HG03565 (cell line): ENCODE measurements at regions not wholly inside any gene's neighbourhood (a gene's known extent, or its start where the extent isn't known, plus 50 kb on each side); places are given as distances from the start of the nearest gene placed in this dataset.
"Not testable (repeated sequence)": the region's sequence is repeated elsewhere in the genome, so short reads cannot be mapped to it uniquely, and the experiment has no call there.

Experiments
- ATAC-seq: cut with Tn5 transposase; IDR thresholded peaks from one replicate; pipeline ENCODE4 v1.9.1; 2021; ENCODE audit warnings: mild to moderate bottlenecking, moderate library complexity; ENCODE audit not compliant: unreplicated experiment

DNA sequence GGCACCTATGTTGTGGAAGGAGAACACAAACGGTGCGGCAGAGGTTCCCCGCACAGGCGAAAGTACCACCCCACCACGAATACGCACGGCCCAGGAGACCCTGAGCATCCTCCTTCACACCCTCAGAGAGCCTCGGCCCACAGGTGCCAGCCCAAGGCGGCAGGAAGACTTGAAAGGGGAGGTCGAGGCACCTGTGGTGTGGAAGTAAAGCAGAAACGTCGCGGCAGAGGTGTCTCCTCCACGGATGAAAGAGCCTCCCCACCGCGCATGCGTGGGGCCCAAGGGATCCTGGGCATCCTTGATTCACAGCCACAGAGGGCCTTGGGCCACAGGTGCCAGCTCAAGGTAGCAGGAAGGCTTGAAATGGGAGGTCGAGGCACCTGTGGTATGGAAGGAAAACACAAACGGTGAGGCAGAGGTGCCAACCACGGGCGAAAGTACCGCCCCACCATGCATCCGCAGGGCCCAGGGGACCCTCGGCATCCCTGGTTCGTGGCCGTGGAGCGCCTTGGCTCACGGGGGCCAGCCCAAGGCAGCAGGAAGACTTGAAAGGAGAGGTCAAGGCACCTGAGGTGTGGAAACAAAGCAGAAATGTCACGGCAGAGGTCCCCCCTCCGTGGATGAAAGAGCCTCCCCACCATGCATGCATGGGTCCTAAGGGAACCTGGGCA is 380.1 kb downstream of the ALG10 start:
- ATAC-seq = no peak

DNA sequence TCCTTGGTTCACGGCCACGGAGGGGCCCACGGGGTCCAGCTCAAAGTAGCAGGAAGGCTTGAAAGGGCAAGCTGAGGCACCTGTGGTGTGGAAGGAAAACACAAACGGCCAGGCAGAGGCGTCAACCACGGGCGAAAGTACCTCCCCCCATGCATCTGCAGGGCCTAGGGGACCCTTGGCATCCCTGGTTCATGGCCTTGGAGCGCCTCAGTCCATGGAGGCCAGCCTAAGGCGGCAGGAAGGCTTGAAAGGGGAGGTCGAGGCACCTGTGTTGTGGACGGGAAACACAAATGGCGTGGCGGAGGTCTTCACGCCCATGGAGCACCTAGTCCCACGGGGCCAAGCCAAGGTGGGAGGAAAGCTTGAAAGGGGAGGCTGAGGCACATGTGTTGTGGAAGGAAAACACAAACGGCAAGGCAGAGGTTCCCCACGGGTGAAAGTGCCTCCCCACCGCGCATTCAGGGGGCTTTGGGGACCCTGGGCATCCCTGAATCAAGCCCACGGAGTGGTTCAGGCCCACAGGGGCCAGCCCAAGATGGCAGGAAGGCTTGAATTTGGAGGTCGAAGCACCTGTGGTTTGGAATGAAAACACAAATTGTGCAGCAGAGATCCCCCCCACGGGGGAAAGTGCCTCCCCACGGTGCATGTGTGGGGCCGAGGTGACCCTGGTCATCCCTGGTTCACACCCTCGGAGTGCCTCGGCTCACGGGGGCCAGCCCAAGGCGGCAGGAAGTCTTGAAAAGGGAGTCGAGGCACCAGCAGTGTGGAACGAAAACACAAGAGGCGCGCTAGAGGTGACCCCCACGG is 380.8 kb downstream of the ALG10 start:
- no peak for ATAC-seq

DNA sequence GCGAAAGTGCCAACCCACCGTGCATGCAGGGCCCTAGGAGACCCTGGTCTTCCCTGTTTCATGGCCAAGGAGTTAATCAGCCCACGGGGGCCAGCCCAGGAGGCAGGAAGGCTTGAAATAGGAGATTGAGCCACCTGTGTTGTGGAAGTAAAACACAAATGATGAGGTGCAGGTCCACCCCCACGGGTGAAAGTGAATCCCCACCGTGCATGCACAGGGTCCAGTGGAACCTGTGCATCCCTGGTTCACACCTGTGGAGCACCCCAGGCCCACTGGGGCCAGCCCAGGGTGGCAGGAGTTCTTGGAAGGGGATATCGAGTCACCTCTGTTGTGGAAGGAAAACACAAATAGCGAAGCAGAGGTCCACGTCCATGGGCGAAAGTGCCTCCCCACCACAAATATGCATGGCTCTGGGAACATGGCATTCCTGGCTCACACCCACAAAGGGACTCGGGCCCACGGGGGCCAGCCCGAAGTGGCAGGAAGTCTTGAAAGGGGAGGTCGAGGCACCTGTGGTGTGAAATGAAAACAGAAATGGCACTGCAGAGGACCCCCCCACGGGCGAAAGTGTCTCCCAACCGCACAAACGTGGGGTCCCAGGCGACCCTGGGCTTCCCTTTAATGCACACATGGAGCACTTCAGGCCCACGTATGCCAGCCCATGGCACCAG is 381.5 kb downstream of the ALG10 start:
- ATAC-seq = no peak

DNA sequence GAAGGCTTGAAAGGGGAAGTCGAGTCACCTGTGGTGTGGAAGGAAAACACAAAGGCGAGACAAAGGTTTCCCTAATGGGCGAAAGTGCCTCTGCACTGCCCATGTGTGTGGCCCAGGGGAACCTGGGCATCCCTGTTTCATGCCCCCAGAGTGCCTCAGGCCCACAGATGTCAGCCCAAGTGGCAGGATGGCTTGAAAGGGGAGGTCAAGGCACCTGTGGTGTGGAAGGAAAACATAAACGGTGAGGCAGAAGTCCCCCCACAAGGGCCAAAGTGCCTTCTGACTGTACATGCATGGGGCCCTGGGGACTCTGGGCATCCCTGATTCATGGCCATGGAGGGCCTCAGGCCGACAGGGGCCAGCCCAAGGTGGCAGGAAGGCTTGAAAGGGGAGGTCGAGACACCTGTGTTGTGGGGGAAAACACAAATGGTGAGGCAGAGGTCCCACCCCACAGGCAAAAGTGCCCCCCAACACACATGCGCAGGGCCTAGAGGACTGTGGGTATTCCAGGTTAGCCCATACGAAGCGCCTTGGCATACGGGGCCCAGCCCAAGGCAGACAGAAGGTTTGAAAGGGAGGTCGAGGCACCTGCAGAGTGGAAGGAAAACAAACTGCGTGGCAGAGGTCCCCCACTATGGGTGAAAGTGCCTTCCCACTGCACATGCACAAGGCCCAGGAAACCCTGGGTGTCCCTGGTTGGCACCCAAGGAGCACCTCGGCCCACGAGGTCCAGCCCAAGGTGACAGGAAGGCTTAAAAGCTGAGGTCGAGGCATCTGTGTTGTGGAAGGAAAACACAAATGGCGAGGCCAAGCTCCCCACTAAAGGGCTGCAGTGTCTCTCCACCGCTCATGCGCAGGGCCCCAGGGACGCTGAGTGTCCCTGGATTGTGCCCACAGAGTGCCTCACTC is 382.3 kb downstream of the ALG10 start:
- ATAC-seq = no peak

DNA sequence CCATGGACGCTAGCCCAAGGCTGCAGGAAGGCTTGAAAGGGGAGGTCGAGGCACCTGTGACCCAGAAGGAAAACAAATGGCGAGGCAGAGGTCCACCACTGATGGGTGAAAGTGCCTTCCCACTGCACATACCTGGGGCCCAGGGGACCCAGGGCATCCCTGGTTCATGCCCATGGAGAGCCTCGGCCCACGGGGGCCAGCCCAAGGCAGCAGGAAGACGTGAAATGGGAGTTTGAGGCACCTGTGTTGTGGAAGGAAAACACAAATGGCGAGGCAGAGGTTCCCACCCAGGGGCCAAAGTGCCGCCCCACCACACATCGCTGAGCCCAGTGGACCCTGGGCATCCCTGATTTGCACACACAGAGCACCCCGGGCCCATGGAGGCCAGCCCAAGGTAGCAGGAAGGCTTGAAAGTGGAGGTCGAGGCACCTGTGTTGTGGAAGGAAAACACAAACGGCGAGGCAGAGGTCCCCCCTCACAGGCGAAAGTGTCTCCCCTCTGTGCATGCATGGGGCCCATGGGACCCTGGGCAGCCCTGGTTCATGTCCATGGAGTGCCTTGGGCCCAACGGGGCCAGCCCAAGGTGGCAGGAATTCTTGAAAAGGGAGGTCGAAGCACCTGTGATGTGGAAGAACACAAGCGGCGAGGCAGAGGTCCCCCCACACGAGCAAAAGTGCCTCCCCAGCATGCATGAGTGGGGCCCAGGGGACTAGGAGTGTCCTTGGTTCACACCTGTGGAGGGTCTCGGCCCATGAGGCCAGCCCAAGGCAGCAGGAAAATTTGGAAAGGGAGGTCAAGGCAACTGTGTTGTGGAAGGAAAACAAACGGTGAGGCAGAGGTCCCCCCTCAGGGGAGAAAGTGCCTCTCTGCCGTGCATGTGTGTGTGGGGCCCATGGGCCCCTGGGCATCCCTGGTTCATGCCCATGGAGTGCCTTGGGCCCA is 383.3 kb downstream of the ALG10 start:
- ATAC-seq = no peak

DNA sequence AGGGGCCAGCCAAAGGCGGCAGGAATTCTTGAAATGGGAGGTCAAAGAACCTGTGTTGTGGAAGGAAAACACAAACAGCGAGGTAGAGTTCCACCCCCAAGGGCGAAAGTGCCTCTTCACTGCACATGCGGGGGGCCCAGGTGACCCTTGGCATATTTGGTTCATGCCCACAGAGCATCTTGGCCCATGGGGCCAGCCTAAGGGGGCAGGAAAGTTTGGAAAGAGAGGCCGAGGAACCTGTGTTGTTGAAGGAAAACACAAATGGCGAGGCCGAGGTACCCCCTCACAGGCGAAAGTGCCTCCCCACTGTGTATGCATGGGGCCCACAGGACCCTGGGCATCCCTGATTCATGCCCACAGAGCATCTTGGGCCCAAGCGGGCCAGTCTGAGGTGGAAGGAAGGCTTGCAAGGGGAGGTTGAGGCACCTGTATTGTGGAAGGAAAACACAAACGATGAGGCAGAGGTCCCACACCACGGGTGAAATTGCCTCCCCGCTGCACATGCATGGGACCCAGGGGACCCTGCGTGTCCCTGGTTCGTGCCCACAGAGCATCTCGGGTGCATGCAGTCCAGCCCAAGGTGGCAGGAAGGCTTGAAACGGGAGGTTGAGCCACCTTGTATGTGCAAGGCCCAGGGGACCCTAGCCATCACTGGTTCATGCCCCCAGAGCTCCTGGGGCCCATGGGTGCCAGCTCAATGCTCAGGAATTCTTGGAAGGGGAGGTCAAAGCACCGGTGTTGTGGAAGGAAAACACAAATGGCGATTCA is 384.1 kb downstream of the ALG10 start:
- ATAC-seq = no peak

DNA sequence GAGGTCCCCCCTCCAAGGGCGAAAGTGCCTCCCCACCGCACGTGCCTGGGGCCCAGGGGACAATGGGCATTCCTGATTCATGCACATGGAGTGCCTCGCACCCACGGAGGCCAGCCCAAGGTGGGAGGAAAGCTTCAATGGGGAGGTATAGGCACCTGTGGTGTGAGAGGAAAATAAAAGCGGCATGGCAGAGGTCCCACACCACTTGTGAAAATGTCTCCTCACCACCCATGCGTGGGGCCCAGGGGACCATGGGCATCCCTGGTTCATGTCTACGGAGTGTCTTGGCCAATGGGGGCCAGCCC is 384.7 kb downstream of the ALG10 start:
- no peak for ATAC-seq

DNA sequence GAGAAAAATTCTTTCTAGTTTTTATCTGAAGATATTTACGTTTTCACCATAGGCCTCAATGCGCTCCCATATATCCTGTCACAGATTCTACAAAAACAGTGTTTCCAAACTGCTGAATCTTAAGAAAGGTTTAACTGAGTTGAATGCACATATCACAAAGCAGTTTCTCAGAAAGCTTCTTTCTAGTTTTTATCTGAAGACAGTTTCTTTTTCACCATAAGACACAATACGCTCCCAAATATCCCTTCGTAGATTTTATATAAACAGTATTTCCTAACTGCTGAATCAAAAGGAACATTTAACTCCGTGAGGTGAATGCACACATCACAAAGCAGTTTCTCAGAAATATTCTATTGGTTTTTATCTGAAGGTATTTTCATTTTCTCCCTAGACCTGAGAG is 385.5 kb downstream of the ALG10 start:
- ATAC-seq = no peak

DNA sequence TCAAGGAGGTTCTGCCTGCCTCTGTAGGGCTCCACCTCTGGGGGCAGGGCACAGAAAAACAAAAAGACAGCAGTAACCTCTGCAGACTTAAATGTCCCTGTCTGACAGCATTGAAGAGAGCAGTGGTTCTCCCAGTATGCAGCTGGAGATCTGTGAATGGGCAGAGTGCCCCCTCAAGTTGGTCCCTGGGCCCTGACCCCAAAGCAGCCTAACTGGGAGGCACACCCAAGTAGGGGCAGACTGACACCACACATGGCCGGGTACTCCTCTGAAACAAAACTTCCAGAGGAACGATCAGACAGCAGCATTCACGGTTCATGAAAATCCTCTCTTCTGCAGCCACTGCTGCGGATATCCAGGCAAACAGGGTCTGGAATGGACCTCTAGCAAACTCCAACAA is 409.2 kb downstream of the ALG10 start:
- not testable (repeated sequence) for ATAC-seq
